HG03280 (cell line): ENCODE measurements at regions not wholly inside any gene's neighbourhood (a gene's known extent, or its start where the extent isn't known, plus 50 kb on each side); places are given as distances from the start of the nearest gene placed in this dataset.

Source experiments
- ATAC-seq: cut with Tn5 transposase; IDR thresholded peaks from one replicate; pipeline ENCODE4 v1.9.1; 2021; ENCODE audit warnings: mild to moderate bottlenecking, moderate library complexity; ENCODE audit not compliant: unreplicated experiment

- ATAC-seq = no peak
Measured at GRCh38 chr20:50272724-50273446, 82.3 kb downstream of the CEBPB start.

- ATAC-seq = no peak
Measured at GRCh38 chr20:50273601-50274491, 83.2 kb downstream of the CEBPB start.

GRCh38 chr20:50274570-50275430 lies 84.2 kb downstream of the CEBPB start:
- ATAC-seq = no peak

GRCh38 chr20:50276119-50277063 lies 85.8 kb downstream of the CEBPB start:
- ATAC-seq = no peak

- ATAC-seq = no peak
Measured at GRCh38 chr20:50277064-50277415, 86.4 kb downstream of the CEBPB start.

- ATAC-seq = no peak
Measured at GRCh38 chr20:50277460-50278376, 87.1 kb downstream of the CEBPB start.

- ATAC-seq = no peak
Measured at GRCh38 chr20:50278377-50278683, 87.7 kb downstream of the CEBPB start.

- ATAC-seq = no peak
Measured at GRCh38 chr20:50278684-50279531, 88.3 kb downstream of the CEBPB start.

GRCh38 chr20:50279988-50280850 lies 89.6 kb downstream of the CEBPB start:
- no peak for ATAC-seq

- no peak for ATAC-seq
Measured at GRCh38 chr20:50280851-50281655, 90.4 kb downstream of the CEBPB start.

- ATAC-seq = no peak
Measured at GRCh38 chr20:50281831-50282591, 91.4 kb downstream of the CEBPB start.

- no peak for ATAC-seq
Measured at GRCh38 chr20:50282592-50283241, 92.1 kb downstream of the CEBPB start.

GRCh38 chr20:50283370-50283769 lies 92.7 kb downstream of the CEBPB start:
- no peak for ATAC-seq

GRCh38 chr20:50283922-50284810 lies 93.5 kb downstream of the CEBPB start:
- ATAC-seq = no peak
